Activated gamma-delta T cell treated with Interleukin-2 at 50 U/mL for 16 hours (primary cell): ENCODE measurements at regions not wholly inside any gene's neighbourhood (a gene's known extent, or its start where the extent isn't known, plus 50 kb on each side); places are given as distances from the start of the nearest gene placed in this dataset.
"Not testable (repeated sequence)": the region's sequence is repeated elsewhere in the genome, so short reads cannot be mapped to it uniquely, and the experiment has no call there.

Source experiments
- DNase-seq: peaks from one replicate; pipeline ENCODE4 v3.0.0-alpha.2; 2020

DNA sequence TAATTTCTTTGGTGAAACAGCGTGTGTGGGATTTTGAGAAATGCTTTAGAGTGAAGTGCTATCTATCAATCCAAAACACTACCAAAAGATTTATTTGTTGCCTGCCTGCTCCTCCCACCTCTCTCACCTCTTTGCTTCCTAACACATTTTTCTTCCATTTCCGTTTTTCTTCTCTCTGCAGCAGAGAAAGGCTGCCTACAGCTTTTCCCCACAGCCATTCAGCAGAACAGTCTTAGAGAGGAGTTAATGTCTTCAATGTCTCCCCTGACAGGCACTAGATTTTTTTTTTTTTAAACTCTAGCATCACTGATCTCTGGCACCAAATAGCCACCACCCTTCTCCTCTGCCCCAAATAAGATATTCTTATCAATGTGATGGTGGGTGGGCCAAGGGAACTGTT is 327.8 kb upstream of the MAN1A1 start:
- DNase-seq: no peak

DNA sequence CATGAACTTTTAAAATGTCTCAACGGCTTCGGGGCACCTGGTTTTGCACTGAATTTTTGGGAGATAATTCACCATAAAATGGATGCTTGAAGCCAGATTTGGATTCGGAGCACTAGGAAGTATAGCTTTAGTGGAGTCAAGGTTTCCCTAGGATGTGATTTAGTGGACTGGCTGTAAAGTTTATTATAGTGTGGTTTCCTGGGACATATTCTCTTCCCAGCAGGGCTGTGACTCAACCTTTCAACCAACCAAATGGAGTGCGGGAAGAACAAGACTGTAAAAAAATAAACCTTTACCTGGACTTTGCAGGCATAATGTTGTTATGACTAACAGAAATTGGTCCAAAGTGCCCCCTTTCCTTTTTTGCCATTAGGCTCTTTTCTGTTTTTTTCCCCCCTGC is 327.4 kb upstream of the MAN1A1 start:
- DNase-seq: no peak

DNA sequence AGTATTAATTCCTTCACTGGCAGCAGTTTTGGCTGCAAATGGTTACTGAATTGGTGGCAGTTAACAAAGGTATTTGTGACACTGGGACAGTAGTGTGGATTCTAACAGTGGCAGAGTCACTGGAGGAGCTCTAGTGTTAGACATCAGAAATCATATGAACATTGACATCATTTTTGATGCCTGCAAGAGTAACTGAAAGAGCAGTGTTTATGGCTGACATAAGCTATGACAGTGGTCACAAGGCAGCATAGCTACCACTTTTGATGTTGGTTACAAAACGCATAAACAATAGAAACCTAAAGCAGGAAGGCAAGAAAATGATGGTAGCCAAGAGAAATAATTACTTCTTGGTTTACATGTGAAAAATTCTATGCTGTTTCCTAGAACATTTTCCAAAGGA is 326.7 kb upstream of the MAN1A1 start:
- no peak for DNase-seq

DNA sequence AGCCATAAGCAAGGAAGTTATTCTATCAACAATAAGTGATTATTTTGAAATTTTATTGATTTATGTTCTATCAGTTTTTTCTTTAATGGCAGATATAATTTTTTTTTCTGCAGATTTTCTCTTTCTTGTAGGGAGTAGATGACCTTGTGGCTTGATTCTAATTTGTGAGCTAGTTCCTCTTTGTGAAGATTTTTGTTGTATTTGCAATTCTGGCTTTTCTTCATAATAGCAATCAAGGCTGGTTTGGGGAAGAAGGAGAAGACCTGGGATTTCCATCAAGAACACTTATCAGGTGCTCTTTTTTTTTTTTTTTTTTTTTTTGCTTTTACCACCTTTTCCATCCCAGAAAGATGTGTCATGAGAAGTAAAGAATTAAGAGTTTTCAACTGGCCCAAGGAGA is 324.2 kb upstream of the MAN1A1 start:
- no peak for DNase-seq

DNA sequence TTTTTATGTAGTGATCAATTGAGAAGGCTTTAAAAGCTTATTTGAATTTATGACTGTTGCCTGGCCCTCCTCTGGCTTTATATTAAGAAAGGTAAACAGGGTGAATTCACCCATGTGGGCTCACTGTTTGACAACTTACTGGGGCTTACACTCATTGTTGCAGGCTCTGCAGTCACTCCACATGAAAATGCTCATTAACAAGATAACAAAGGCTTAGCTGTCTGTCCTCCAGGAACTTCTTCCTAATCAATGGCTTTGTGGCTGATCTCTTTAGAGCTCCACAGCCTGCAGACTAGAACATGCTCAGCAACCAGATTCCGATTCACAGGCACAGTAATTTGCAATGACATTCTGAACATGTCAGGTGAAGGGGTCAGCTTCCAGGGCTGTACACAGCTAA is 323.2 kb upstream of the MAN1A1 start:
- DNase-seq: no peak

DNA sequence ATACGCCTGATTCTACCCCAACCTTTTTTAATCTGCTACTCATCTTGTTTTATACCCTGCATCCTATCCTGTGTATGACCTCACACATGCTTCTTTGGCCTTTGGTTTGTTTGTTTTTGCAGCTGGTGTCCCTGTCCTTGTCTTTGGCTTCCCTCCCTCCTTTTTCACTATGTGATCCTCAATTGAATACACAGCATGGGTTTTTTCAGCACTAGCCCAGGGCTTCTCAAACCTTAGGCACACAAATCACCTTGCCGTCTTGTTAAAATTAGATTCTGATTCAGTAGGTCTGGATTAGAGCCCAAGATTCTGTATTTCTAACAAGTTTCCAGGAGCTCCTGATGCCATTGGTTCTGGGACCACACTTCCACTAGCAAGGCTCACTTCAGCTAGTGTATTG is 321.5 kb upstream of the MAN1A1 start:
- no peak for DNase-seq

DNA sequence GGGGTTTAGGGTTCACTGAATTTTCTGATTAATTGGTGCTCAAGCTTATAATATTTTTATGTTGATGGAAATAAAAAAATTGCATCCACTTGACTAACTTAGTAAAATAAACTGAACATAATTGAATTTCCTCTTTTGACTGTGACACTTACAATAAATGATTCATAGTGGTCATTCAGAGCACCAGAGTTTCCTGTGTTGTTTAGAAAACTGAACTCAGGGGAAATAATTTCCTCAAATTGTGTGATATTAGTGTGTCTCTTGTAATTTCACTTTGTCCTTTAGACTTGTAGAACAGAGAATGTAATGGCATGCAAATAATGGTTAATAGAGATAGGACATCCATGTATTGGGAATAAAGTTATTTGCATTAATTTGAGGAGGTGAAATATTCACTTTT is 319.7 kb upstream of the MAN1A1 start:
- DNase-seq: no peak

DNA sequence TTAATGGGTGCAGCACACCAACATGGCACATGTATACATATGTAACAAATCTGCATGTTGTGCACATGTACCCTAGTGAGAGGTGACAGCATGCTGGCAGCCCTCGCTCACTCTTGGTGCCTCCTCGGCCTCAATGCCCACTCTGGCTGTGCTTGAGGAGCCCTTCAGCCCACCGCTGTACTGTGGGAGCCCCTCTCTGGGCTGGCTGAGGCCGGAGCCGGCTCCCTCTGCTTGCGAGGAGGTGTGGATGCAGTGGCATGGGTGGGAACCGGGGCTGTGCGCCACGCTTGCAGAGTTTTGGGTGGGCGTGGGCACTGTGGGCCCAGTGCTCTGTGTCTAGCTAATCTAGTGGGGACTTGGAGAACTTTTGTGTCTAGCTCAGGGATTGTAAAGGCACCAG is 315.9 kb upstream of the MAN1A1 start:
- not testable (repeated sequence) for DNase-seq

DNA sequence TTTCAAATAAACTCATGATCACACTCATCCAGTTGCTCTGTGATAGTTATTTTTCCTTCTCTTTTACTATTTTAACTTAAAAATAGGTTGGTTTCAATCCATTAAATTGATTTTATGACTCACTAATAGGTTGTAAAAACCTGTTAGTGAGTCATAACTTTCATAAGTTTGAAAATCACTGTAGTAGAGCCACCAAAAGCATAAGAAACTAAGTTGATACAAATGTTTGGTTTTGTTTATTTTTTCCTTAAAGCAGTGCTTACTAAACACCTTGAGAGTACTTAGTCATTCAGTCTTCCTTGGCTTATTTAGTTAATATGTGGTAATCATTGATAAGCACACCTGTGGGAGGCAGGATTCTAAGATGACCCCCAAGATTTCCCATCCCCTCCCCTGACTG is 312.1 kb upstream of the MAN1A1 start:
- no peak for DNase-seq

DNA sequence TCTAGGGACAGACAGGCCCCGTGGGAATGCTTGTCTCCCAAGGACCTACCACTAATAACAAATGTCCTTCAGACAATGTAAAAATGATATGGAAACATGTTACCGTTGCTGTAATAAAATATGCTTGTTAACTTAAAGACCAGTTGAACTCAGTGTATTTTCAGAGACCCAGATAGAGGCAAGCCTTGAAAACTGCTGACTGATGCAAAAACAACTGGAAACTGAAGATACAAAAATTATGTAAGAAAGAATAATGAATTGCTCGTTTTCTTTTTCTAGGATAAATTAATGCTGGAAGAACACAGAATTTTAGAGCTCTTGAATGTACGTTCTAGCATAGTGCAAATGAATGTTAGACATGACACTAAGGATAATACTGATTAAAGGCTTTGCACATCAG is 311.5 kb upstream of the MAN1A1 start:
- no peak for DNase-seq

DNA sequence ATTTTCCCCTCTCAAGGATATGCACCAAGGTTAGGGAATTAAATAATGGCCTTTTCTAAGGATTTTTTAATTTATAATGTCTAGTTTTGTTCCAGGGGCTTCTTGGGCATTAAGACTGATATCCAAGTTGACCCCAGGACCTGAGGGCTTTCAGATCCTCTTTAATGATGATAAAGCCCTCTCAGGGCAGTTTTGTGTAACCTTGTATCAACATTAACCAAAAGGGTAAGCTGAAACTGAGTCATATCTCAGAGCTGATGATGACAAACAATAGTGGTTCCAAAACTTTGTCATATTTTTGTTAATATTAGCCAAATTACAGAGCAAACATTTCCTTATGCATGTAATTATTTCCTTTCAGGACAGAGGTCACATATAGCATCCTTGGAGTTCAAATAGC is 309.4 kb upstream of the MAN1A1 start:
- no peak for DNase-seq

DNA sequence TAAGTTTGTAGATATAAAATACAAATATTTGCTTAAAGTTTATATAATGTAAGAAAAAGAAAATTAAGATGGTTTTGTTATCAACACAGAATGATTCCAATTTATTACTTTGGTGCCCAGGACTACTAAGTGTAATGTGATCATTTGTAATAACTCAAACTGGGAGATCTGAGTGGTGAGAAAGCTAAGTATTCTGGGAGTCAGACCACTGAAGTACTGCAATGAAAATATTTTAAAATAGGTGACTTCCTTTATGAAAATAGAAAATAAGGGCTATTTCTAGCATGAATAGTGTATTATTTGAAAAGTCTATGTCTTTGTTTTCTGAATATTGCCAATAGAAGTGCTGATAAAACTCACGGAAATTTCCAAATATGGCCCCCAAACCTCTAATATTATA is 305.6 kb upstream of the MAN1A1 start:
- no peak for DNase-seq

DNA sequence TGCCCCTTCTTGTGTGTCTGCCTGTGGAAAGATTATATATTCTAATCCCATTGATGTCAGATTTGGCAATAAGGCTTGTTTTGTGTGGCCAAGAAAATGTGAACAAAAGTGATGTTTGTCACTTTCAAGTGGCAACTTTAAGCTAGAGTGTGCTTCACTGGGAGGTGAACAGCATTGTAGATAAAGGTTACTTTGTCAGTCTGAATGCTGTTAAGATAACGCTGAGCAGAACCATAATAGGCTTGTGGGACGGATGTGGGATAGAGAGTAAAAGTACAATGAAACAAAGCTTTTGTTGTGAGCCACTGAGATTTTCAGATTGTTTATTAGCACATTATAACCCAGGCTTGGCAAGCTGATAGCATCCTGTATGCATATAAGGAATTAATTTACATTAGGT is 303.8 kb upstream of the MAN1A1 start:
- DNase-seq: no peak

DNA sequence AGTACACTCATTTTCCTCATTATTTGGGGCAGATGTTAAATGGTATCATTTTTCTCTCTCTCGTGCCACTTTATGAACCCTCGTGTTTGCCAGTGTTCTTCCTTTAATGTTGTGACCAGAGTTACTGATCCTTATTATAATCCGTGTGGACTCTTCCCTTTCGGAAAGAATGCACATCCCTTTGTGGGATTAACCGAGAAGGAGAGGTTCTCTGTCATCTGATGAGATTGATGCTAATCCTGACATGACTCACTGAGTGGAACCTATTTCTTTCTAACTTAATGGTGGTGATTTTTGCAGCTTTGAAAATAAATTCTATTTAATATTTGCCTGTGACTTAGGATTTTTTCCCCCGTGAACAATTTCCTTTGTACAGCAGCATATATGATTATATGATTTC is 300.0 kb upstream of the MAN1A1 start:
- DNase-seq: no peak

DNA sequence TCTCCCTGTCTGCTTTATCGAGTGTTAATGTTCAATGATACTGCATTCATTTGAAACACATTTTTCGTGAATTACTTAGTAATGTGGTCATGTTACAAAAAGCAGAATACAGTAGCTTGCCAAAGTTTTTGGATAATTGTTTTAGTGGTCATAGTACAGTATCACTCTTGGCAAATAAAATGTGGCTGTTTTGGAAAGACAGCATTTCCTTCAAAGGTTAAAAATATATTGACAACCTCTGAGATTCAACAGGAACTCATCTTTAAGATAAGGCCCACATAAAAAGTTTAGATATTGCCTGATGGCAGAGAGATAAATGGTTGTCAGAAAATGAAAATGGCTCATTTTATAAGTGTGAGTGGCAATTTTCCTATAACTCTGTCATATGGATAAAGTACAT is 297.7 kb upstream of the MAN1A1 start:
- no peak for DNase-seq

DNA sequence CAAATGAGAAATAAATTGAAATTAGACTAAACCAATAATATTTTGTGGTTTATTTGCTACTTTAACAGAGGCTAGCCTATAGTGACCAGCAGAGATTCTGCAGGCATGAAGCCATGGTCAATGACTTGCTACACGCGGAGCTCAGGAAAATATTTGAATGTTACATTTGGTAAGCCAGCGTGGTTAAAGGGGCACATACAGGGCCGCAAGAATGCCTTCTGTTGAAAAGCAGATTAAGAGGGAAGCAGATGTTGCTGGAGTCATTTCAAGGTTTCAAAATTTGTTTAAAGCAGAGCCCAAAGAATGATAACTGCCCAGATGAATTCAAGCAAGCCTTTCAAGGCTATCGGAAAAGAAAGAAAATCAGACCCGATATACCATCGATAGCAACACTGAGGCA is 294.3 kb upstream of the MAN1A1 start:
- DNase-seq: no peak

DNA sequence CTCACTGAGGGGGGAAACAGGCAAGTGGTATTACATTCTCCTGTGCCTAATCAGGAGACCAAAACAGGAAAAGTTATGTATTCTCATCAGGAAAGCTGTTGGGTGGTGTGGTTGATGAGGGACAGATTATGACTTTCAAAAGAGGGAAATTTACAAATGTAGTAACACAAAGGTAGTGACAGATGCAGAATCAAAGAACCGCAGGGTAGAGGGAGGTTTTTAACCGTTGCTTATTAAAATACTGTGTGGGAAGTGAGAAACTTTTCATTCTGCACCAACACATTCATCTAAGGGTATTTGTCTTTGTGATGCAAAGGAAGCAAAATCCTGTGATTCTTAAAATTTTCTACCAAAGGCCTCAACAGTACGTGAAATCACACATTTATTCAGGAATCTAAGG is 288.2 kb upstream of the MAN1A1 start:
- no peak for DNase-seq

DNA sequence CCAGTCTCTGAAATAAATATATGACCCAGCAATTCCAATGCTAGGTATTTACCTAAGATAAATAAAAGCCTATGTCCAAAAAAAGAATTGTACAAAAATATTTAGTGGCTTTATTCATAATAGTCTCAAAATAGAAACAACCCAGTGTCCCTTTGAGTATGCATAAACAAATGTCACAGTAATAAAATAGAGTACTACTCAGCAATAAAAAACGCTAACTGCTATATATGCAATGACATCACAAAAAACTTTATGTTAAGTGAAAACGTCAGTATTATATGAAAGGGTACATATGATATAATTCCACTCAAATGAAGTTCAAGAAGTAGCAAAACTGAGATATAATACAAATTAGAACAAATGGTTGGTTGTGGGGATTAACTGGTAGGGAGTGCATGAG is 286.5 kb upstream of the MAN1A1 start:
- no peak for DNase-seq

DNA sequence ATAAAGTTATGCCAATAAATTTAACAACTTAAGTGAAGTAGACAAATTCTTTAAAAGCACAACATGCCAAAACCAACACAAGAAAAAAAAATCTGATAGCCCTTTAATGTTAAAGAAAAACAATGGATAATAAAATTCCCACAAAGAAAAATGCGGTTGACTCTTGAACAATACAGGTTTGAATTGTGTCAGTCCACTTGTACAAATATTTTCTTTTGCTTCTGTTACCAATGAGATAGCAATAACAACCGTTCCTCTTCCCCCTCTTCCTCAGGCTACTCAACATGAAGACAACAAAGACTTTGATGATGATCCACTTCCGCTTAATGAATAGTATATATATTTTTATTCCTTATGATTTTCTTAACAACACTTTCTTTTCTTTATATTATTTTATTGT is 283.9 kb upstream of the MAN1A1 start:
- DNase-seq: no peak

DNA sequence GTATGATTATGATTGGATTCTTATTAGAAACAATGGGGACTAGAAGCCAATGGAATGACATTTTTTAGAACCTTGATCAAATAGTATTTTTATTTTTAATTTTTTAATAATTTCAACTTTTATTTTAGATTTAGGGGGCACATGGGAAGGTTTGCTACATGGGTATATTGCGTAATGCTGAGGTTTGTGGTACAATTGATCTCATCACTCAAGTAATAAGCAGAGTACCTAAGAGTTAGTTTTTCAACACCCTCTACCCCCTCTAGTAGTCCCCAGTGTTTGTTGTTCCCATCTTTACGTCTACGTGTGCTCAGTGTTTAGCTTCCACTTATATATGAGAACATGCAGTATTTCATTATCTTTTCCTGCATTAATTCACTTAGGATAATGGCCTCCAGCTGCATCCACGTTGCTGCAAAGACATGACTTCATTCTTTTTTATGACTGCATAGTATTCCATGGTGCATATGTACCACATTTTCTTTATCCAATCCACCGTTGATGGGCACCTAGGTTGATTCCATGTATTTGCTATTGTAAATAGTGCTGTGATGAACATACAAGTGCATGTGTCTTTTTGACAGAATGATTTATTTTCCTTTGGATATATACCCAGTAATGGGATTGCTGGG is 281.1 kb upstream of the MAN1A1 start:
- no peak for DNase-seq

DNA sequence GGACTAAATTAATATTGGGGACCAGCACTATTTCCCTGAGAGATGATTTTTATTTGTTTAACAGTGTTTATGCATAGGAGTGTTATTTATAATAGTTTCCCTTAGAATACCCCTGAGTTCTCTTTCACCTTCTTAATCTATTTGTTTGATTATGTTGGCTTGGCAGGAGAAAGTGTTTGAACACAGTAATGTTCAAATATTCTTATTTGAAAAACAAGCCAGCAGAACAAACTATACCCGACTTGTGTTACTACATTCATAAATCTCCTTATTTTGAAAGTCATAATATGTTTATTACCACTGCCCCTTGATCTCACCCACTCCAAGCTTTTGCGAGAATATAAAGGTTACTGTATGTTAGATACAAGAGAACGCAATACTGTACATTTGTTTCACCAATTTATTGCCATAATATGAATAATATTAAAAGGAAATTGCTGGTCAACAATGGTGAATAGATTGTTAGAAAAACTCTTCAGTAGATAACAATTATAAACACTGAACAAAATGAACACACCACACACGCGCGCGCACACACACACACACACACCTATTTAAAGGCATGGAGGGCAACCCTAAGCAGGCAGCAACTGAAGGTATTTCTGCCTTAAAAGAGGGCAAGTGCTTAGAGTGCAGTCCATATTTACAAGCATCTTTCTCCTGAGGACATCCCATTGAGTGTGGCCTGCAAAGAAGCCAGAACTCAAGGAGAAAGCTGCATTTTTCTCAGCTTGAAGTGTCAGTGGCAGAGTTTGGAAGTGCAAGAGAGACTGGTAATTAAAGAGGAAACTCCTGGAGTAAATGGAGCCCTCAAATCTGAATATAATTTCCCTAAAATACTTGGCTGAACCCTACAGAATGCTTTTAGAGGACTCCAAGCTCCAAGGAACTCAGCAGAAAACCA is 279.4 kb upstream of the MAN1A1 start:
- DNase-seq: no peak

DNA sequence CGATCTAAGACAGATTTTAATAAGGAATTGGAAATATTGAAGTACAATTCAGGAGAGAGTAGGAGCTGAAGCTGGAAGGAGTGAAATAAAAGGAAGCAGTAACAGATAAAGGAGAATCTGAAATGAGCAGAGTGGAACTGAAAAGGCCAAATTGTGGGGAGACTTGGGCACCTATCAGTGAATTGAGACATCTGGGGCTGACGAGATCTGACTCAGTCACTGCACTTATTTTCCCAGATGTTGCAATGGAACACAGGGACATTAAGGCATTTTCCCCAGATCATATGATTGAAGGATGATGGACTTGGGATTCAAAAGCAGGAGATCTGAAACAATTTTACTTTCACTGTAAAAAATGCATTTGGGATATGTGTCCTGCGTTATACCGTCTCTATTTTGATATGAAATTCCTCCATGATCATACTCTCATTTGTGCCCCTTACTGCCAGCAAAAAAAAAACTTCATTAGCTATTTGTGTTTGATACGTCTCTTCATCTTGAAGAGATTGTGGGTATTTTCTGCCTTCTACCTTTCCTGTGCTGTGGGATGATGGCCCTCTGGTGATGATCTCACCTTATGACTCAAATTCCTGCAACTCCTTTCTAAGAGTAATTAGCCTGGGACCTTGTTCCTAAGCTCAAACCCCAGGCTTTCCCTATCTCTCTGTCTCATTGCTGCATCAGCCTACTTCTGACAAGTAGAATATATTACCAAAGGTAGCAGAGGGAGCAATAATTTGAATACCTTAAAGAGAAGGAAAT is 278.5 kb upstream of the MAN1A1 start:
- DNase-seq: no peak

DNA sequence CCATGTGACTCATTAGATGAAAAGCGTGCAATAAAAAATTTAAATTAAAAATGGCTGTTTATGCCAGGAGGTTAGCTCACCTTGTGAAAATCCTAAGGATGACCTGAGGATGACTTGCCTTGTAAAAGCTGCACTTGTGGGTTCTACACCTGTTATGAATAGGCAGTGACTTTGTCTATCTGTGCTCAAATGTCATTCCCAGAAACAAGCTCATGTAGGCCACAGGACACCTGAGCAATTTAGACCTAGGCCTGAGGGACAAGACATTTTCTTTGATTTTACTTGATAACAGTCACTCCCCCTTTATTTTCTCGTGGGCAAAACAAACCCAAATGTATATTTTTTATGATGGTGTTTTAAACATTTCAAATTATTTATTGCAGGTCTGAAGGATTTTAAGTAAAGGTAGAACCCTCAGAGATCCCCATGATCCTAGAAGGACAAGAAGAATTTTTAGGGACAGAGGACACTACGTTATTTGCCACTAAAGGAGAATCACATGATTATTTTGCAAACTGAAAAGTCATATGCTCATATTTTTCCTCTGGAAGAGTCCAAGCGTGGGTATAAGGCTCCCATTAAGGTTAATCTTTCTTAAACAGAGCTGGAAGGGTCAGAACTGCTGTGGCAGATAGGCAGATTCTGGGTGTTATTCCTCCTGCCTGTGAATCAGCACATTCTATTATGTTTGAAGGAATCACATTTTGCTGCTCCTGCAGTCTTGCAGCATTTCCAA is 277.5 kb upstream of the MAN1A1 start:
- DNase-seq: no peak
